NCI-H460 (cell line): ENCODE measurements at regions not wholly inside any gene's neighbourhood (a gene's known extent, or its start where the extent isn't known, plus 50 kb on each side); places are given as distances from the start of the nearest gene placed in this dataset.
"Not testable (repeated sequence)": the region's sequence is repeated elsewhere in the genome, so short reads cannot be mapped to it uniquely, and the experiment has no call there.

Experiments
- DNase-seq: peaks from one replicate; pipeline ENCODE4 v3.0.0-alpha.2; 2016; ENCODE audit warnings: low read depth; ENCODE audit errors: extremely low read depth

DNA sequence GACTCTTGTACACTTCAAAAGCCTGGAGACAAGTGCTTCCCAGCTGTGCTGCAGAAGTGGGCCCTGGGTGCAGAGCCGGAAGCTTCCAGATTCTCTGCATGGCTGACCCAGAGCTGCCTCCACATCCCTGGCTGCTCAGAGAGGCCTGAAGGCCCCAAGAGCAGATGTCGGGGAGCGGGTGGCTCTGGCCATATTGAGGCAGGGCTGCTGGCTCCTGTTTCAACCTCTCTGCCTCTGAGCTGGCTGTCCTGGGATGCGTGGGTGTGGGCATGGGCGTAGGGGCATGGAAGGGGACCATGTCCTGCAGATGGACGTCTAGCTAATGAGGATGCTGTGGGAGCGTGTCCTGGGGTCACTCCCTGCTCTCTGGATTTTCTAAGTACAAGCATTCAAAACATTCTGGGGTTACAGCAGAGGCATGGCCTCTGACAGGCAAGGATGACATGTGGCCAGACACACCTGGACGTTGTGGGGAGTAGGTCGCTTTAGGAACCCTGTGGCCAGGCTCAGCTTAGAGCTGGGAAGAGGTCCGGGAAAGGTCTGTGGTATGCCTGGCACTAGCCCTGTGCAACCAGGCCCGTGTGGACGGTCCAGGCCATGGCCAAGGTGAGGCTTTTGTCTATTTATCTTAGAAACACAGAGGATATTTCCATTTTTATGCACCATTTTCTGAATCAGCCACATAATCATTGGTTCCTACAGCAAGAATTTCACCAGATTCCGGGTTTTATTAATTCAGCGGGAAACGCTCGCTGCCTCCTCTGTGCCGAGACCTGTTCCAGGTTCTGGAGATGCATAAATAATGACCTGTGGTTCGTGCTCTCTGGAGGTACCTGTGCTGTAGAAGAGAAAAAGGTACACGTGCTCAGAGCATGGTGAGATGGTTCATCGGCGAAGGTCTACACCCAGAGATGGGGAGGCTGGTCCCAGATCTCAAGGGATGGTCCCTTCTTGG lies 361.1 kb downstream of the GLRX3 start:
- DNase-seq, result no peak

DNA sequence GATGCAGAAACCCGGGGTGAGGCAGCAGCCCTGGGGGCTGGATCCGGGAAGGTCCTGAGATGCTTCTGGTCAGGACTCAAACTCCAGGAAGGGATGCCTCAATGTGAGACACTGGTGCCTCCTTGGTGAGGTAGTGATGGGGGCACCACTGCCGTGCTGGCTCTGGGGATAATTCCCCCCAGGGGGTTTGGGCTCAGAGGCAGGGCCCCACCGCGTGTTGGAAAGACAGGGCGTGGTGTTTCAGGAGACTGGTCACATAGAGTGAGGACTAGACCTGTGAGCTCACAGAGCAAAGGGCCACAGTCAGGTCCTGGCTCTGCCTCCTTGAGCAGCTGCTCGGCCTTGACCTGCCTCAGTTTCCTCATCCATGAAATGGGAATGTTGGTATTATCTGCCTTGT lies 361.9 kb downstream of the GLRX3 start:
- DNase-seq, result no peak

DNA sequence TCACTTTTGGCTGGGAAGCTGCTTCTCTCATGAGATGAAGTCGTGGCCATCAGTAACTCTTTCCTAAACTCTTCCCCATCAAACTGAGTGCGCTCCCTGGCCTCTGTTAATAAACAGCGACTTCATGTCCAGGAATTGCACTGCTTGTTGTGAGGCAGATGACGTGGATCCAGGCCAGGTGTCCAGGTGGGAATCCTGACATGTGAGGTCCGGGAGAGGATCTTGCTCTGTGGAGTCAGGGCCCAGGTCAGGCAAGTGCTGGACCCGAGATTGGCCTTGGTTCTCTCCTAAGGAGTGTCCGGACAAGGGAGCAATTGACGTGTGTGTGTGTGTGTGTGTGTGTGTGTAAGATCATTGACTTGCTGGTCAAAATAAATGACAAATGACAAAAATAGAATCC lies 362.7 kb downstream of the GLRX3 start:
- DNase-seq, result no peak

DNA sequence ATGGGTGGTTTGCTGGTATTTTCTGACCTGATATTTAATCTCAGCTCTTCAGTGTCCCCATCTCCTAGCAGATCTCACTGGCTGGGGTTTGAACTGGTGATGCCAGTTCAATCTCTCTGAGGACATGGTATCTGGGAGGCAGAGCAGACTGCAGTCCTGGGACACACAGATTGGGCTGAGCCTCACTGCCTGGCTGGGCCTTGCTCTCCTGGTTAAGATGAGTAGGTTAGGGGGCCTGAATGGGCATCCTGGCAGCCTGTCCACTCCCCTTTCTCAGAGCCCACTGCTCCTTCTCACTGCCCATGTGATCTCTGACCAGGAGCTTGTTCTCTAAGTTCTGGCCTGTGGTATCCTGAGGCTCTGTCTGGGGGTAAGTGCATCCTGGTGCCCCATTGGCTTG lies 363.4 kb downstream of the GLRX3 start:
- DNase-seq, result no peak

DNA sequence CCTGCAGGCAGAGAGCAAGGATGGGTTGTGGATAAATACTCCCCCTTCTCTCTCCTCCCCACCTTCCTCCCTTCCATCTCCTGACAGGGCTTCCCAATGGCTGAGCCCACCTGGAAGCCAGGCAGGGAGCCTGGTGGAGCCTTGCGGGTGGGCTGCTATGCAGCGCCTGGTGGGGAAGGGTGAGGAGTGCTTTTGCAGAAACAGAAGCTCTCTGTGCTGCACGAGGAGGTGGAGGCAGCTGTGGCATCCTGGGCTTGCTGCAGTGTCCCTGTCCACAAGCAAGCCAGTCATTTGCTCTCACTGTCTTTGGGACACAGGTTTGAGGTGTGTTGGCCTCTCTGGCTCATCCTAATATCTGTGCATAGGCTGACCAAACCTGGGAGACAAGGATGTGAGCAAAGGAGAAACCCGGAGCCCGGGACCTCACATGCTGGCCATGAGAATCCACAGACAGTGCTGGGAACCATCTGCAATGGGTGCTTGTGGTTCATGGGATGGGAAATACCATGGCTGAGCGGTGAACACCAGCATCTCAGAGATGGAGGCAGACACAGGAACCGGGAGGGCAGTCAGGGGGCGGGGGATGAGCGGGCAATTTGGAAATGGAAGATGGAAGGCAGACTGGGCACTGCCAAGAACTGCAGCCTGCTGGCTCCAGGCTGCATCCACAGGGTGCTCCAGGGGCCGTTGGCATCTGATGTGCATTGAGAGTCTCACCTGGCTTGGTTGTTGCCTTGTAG lies 364.2 kb downstream of the GLRX3 start:
- DNase-seq, result no peak

DNA sequence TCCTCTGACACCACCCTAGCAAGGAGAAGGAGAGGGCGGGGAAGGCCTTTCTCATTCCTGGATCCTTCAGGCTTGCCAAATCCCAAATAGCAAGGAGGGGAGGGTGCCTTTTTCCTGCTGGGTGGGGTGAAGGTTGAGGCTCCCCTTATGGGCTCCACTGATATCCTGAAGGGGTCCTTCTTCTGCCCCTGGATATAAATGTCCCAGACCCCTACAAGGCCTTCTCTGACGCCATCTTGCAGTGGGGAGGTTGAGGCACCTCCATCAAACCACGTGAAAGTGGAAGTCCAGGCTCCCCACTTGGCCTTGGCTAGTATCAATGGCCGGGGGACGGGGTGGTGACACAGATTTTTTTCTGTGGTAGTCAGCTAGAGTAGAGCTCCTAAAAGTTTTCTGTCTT lies 371.3 kb downstream of the GLRX3 start:
- DNase-seq, result no peak

DNA sequence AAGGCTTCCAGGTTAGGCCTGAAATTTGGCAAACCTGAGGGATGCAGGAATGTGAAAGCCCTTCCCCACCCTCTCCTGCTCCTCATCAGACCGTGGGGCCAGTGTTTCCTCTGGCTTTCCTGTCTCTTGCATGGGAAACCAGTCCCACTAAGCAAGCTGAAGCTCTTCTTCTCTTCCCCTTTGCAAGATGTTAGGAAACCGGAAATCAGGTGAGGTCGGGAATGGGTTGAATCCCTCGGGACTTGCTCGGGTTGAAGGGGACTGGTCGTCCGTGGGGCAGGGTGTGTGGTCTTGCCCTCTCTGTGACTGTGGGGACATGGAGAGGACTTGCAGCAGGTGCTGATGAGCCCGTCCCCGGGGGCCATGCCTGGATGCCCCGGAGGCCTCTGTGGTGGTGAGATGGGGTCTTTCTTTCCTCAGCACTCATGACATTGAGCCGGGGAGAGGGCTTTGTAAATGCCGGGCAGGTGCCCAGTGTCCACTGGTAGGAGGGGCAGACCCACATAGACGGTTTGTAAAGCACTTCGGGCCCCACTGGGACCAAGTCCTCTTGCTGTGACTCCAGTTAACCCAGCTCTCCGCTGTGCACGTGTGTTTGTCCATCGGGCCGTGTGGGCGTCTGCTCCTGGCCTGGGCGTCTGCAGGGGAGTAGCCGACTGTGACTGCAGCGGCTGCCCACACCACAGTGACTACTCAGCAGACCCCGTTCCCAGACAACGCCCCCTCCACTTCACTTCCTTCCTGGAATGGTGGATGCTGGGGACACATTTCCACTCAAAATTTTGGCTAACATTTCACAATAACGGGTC lies 373.9 kb downstream of the GLRX3 start:
- no peak for DNase-seq

DNA sequence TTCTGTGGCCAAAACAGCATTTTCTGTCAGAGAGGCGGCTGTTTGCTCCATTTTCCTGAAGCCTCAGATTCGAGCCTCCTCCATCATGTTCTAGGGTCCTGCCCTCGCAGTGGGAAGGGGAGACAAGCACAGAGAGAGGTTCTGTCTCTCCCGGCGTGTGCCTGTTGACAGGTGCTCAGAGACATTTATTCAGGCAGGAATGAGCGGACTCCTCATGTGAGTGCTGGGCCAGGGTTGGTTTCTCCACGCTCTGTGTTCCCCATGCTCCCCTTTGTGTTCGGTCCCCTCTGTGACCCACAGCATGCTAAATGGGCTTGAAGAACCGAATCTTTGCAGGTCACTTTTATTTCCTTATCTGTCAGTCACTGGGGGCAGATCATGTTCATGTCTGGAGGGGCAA lies 374.6 kb downstream of the GLRX3 start:
- no peak for DNase-seq

DNA sequence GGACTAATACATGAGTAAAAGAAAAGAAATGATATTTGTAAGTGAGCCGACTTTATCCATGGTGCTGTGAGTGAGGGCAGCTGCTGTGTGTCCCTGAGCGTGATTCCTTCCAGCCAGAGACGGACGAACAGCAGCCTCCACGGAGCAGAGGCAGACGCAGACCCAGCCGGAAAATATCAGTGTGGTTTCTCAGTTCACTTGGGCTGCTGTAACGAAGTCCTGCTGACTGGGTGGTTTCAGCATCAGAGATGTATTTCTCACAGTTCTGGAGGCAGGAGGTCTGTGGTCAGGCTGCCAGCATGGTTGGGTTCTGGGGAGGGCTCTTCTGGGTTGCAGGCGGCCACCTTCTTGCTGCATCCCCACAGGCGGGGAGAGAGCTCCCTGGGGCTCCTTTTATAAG lies 375.6 kb downstream of the GLRX3 start:
- DNase-seq, result no peak

DNA sequence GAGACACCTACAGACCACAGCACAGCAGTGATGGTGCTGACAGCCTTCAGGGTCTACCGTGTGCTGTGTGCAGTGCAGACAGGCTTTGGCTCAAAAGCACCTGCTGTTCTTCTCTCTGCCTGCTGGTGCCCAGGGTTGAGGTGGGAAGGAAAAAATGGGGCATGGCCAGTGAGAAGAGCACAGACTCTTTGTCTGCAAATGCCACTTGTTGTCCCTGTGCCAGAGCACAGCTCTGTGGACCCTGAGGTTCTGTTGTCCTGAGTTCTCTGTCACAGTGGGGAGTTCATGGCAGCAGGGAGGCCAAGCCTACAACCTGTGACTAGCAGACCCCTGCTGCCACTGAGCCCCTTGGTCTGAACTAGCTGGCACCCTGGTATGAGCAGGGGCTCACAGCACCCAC lies 376.7 kb downstream of the GLRX3 start:
- DNase-seq, result no peak

DNA sequence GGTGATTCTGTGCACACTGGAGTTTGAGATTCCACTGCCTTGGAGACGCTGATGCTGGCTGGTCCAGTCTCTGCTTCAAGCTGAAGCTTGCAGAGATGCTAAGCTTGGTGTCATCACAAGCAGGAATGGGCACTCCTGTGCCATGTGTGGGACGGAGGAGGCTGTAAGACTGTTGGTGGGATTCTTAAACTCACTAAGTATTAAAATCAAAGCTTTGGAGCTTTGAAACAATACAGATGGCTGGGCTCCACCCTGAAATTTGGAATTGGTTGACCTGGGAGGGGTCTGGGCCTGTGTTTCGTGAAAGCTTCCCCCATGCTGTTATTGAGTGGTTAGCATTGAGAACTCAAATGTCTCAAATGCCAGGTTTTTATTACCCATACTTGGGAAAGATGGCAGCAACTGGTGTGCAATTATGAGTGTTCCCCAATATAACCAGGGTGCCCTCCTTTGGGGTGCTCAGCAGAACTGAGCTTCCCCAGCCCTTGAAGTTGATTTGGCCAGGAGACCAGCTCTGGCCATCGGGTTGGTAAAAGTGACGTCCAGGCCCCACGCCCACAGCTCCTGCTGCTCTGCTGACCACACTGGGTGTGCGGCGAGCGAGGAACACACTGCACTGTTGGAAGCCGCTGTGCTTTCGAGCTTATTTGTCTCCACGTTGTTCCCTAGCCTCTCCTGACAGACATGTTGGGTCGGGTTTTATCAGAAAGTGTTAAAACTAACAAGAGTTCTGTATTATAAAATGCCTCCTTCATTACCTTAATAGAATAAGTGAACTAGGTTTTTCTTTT lies 377.7 kb downstream of the GLRX3 start:
- DNase-seq, result no peak

DNA sequence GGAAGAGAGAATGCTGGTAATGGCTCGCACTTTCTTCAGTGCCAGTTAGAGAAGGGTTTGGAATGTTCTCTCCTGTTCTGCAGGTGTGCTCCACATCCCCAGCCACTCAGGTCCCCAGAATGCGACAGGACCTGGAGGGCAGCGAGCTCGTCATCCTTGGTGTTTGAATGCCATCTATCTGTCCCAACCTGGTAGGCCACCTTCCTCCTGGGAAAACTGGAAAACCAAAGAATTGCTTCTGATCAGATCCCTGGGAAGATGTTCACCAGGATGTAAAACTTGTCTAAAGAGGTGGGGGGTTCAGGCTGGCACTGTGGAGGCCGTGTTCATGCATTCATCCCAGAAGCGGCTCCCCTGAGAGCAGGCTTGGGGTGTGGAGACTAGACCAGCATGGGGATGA lies 379.5 kb downstream of the GLRX3 start:
- no peak for DNase-seq

DNA sequence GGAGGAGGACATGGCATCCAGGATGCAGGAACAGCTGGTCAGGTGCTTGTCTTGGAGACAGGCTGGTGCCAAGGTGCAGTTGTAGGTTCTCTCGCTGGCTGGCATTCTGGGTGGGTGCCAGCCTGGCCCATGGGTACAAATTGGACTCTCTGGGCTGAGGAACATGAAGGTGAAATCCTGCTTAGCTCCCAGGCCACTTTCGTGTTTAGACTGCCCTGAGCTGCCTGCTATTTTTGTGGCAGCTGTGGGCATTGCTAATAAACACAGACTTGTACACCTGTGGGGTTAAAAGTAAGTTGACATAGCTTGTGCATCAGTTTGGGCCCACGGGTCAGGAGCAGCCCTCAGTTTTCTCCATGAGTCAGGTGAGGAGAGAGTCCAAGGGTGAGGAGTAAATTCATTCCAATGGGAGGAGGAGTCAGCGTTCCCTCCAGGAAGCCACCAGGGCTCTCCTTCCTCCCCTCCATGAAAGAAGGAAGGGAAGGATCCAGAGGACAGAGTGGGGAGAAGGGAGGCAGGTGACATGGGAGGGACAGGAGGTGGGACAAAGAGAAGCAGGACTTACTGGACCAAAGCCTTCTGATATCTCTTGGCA lies 380.0 kb downstream of the GLRX3 start:
- DNase-seq, result no peak

DNA sequence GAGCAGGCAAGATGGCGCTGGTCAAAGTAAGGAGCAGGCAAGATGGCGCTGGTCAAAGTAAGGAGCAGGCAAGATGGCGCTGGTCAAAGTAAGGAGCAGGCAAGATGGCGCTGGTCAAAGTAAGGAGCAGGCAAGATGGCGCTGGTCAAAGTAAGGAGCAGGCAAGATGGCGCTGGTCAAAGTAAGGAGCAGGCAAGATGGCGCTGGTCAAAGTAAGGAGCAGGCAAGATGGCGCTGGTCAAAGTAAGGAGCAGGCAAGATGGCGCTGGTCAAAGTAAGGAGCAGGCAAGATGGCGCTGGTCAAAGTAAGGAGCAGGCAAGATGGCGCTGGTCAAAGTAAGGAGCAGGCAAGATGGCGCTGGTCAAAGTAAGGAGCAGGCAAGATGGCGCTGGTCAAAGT lies 382.7 kb downstream of the GLRX3 start:
- not testable (repeated sequence) for DNase-seq

DNA sequence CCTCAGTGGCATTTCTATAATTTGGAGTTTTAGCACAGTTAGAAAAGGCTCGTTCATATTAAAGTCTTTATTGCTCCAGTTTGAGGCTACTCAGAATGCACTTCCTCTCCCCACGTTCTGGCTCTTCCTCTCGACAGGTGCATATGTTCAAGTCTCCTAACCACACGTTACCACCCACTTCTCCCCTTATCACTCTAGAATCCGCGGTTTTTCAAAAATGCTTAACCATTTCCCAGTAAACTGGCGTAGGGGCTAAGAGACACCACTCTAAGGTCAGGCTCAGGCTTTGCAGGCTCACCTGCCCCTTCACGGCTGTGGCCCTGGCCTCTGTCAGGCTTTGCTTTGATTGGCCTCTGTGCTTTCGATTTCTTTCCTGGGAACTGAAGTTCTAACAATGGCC lies 383.6 kb downstream of the GLRX3 start:
- DNase-seq, result no peak

DNA sequence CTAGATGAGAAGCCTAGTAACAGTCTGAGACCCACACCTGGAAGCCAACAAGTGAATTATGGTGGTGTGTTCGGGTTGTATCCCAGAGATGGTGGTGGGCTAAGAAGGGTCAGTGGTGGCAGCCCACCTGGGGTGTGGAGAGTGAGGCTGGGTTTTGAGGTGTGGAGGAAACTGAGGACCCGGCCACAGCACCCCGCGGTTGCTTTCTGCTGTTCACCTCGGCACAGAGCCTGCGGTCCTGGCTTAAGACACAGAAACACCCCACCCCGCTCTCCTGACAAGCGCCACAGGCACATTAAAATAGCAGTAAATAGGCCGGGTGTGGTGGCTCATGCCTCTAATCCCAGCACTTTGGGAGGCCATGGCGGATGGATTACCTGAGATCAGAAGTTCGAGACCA lies 395.1 kb downstream of the GLRX3 start:
- no peak for DNase-seq

DNA sequence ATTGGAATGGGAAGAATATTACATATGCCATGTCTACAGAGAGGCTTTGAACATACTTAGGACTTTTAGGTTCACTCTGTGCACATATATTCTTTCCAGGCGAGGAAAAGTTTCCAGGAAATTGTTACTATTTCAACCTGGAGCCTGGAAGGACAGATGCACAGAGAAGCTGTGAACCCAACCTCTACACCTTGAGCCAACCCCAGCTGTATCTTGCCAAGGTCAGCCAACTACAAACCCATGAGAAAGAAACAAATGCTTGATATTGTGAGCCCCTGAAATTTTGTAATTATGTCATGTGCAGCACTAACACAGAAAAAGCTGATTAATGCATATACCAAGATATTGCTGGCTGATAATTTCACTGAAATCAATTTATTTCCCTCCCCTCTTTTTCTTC lies 404.9 kb downstream of the GLRX3 start:
- DNase-seq, result no peak

DNA sequence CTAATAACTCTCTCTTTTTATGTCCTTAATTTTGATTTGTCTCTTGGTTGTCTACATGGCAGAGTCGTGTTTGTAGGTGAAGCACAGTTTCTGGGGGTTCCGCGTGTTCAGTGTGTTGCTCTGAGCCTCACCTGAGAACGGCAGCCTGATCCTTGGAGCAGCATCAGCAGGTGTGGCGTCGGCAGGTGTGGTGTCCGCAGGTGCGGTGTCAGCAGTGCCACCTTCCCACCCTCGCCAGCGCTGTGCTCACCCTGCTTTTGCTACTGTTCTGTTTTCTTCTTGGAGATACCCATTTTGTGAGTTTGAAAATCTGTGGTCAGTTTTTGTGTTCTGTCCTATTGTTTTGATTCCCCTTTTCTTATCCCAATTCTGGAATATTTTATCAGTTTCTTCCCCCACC lies 406.6 kb downstream of the GLRX3 start:
- no peak for DNase-seq

DNA sequence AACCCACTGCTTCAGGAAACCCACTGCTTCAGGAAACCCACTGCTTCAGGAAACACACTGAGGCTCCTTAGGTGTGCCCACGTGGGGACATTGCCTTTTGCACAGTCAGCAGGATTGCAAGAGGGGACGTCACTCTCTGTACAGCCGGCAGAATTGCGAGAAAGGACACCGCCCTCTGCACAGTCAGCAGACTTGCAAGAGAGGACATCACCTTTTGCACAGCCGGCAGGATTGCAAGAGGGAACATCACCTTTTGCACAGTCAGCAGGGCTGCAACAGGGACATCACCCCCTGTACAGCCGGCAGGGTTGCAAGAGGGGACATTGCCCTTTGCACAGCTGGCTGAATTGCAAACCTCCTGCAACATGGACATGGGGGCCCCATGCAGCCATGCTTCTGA lies 407.6 kb downstream of the GLRX3 start:
- no peak for DNase-seq

DNA sequence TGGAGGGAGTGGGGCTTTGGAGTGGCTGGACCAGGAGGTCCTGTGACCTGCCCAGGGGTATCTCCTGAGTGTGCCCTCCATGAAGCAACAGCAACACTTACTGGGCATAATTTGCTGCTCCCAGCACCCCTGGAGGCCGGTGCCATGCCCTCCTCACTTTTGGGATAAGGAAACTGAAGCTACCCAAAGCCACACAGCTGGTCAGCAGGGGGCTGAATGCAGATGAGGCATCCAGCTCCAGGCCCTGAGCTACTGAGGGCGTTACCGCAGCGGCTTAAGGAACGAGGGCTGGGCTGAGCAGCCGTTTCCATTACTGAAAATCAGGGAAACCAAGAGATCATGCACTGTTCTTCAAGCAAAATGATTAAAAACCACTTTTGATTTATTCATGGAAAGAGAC lies 408.9 kb downstream of the GLRX3 start:
- no peak for DNase-seq
